H9 (cell line): ENCODE measurements at regions not wholly inside any gene's neighbourhood (a gene's known extent, or its start where the extent isn't known, plus 50 kb on each side); places are given as distances from the start of the nearest gene placed in this dataset.

Source experiments
- DNase-seq: peaks from one replicate; pipeline ENCODE4 v3.0.0-alpha.2; 2017
- H2AFZ ChIP-seq: one replicate; pipeline ENCODE4 v1.6.1; 2013; ENCODE audit warnings: mild to moderate bottlenecking, low read length, control low read depth, moderate library complexity
- H2AK5ac ChIP-seq: 2 replicates; pipeline ENCODE4 v1.6.1; 2013; ENCODE audit warnings: low read length, control low read depth, mixed read lengths; ENCODE audit not compliant: insufficient read length
- H2BK120ac ChIP-seq: one replicate; pipeline ENCODE4 v1.6.1; 2013; ENCODE audit warnings: low read depth, mild to moderate bottlenecking, low read length, control low read depth, inconsistent platforms; ENCODE audit not compliant: poor library complexity, severe bottlenecking
- H2BK12ac ChIP-seq: 2 replicates; pipeline ENCODE4 v1.6.1; 2013; ENCODE audit warnings: low read length, control low read depth, mixed read lengths, low read depth; ENCODE audit not compliant: insufficient read length
- H2BK15ac ChIP-seq: 2 replicates; pipeline ENCODE4 v1.6.1; 2013; ENCODE audit warnings: low read depth, low read length, control low read depth
- H2BK20ac ChIP-seq: one replicate; pipeline ENCODE4 v1.6.1; 2013; ENCODE audit warnings: low read depth, mild to moderate bottlenecking, low read length, control low read depth, inconsistent platforms; ENCODE audit not compliant: poor library complexity, severe bottlenecking
- H2BK5ac ChIP-seq: 2 replicates; pipeline ENCODE4 v1.6.1; 2013; ENCODE audit warnings: low read length, control low read depth, mixed read lengths; ENCODE audit not compliant: insufficient read length
- H3K14ac ChIP-seq: 2 replicates; pipeline ENCODE4 v1.6.1; 2013; ENCODE audit warnings: low read length, control low read depth; ENCODE audit not compliant: insufficient read depth
- H3K18ac ChIP-seq: 2 replicates; pipeline ENCODE4 v1.6.1; 2013; ENCODE audit warnings: low read depth, mild to moderate bottlenecking, mixed read lengths, low read length, control low read depth; ENCODE audit not compliant: insufficient read length
- H3K23ac ChIP-seq: 2 replicates; pipeline ENCODE4 v1.6.1; 2013; ENCODE audit warnings: low read length, control low read depth, mixed read lengths, low read depth; ENCODE audit not compliant: insufficient read length
- H3K23me2 ChIP-seq: 2 replicates; pipeline ENCODE4 v1.6.1; 2013; ENCODE audit warnings: low read depth, mild to moderate bottlenecking, mixed read lengths, low read length, control low read depth; ENCODE audit not compliant: insufficient read length, poor library complexity, severe bottlenecking
- H3K27ac ChIP-seq: 2 replicates; pipeline ENCODE4 v1.5.1; 2013; ENCODE audit warnings: low read length, control low read depth, mixed read lengths, low read depth; ENCODE audit not compliant: insufficient read length
- H3K27me3 ChIP-seq: 2 replicates; pipeline ENCODE4 v1.6.1; 2013; ENCODE audit warnings: low read length, control low read depth, inconsistent platforms; ENCODE audit not compliant: insufficient read depth
- H3K4ac ChIP-seq: 2 replicates; pipeline ENCODE4 v1.6.1; 2013; ENCODE audit warnings: low read depth, mild to moderate bottlenecking, control low read depth, inconsistent platforms, low read length, moderate library complexity
- H3K4me1 ChIP-seq: 2 replicates; pipeline ENCODE4 v1.6.1; 2013; ENCODE audit warnings: low read length, control low read depth, inconsistent platforms; ENCODE audit not compliant: insufficient read depth
- H3K4me2 ChIP-seq: 2 replicates; pipeline ENCODE4 v1.6.1; 2013; ENCODE audit warnings: low read length, control low read depth, mixed read lengths; ENCODE audit not compliant: insufficient read length, insufficient read depth
- H3K56ac ChIP-seq: 2 replicates; pipeline ENCODE4 v1.6.1; 2013; ENCODE audit warnings: low read depth, mild to moderate bottlenecking, mixed read lengths, low read length, control low read depth; ENCODE audit not compliant: insufficient read length
- H3K79me1 ChIP-seq: 2 replicates; pipeline ENCODE4 v1.6.1; 2013; ENCODE audit warnings: low read depth, mild to moderate bottlenecking, moderate library complexity, low read length, control low read depth, inconsistent platforms; ENCODE audit not compliant: insufficient read depth, poor library complexity, severe bottlenecking
- H3K79me2 ChIP-seq: 2 replicates; pipeline ENCODE4 v1.6.1; 2013; ENCODE audit warnings: low read length, control low read depth, inconsistent platforms; ENCODE audit not compliant: insufficient read depth
- H3K9ac ChIP-seq: 2 replicates; pipeline ENCODE4 v1.6.1; 2013; ENCODE audit warnings: low read length, control low read depth, mixed read lengths; ENCODE audit not compliant: insufficient read length; ENCODE audit errors: extremely low read depth
- H3K9me3 ChIP-seq: one replicate; pipeline ENCODE4 v1.6.1; 2013; ENCODE audit warnings: low read depth, low read length, inconsistent platforms; ENCODE audit not compliant: control insufficient read depth
- H3T11ph ChIP-seq: one replicate; pipeline ENCODE4 v1.6.1; 2013; ENCODE audit warnings: mild to moderate bottlenecking, low read length, control low read depth, inconsistent platforms
- H4K20me1 ChIP-seq: one replicate; pipeline ENCODE4 v1.6.1; 2013; ENCODE audit not compliant: control insufficient read depth, insufficient read length, insufficient read depth
- H4K5ac ChIP-seq: 2 replicates; pipeline ENCODE4 v1.6.1; 2013; ENCODE audit warnings: low read depth, mild to moderate bottlenecking, mixed read lengths, low read length, control low read depth; ENCODE audit not compliant: insufficient read length
- H4K8ac ChIP-seq: replicated peaks from 2 replicates; pipeline ENCODE4 v1.6.1; 2013; ENCODE audit warnings: low read length, control low read depth, mixed read lengths, low read depth; ENCODE audit not compliant: insufficient read length
- H4K91ac ChIP-seq: 2 replicates; pipeline ENCODE4 v1.6.1; 2013; ENCODE audit warnings: low read depth, mild to moderate bottlenecking, moderate library complexity, mixed read lengths, low read length, control low read depth; ENCODE audit not compliant: insufficient read length
- H3K27ac Mint-ChIP-seq, 3 experiments: 2 replicates in 2 of 3; 3 replicates in 1 of 3; pipeline ENCODE4 v1.8.0; 2020 to 2021; ENCODE audit warnings: mixed read lengths in 3 of 3, mild to moderate bottlenecking in 1 of 3, moderate library complexity in 1 of 3
- H3K27me3 Mint-ChIP-seq: 2 replicates; pipeline ENCODE4 v1.8.0; 2021; ENCODE audit warnings: low read depth, mild to moderate bottlenecking, moderate library complexity, mixed read lengths
- H3K36me3 Mint-ChIP-seq, 3 experiments: 2 replicates in 2 of 3; 3 replicates in 1 of 3; pipeline ENCODE4 v1.8.0; 2020 to 2021; ENCODE audit warnings: low read depth in 3 of 3, mixed read lengths in 3 of 3; ENCODE audit not compliant: insufficient read depth in 1 of 3
- H3K4me1 Mint-ChIP-seq, 2 experiments: 2 replicates each; pipeline ENCODE4 v1.8.0; 2020; ENCODE audit warnings: mixed read lengths in 2 of 2
- H3K4me3 Mint-ChIP-seq, 2 experiments: 2 replicates in 1 of 2; 3 replicates in 1 of 2; pipeline ENCODE4 v1.8.0; 2020 to 2021; ENCODE audit warnings: mild to moderate bottlenecking in 2 of 2, mixed read lengths in 2 of 2, moderate library complexity in 1 of 2
- H3K9me3 Mint-ChIP-seq, 2 experiments: 2 replicates in 1 of 2; 3 replicates in 1 of 2; pipeline ENCODE4 v1.8.0; 2020; ENCODE audit warnings: mild to moderate bottlenecking in 2 of 2, mixed read lengths in 2 of 2, moderate library complexity in 1 of 2
- WGBS: extraction: QIAGEN DNeasy Blood & Tissue Kit; methylation state at CpG from one replicate; pipeline ENCODE4 v1.1.7; 2013; ENCODE audit warnings: missing lambda C conversion rate, low lambda C conversion rate, mixed read lengths; ENCODE audit not compliant: insufficient read length; ENCODE audit errors: extremely low coverage; 5-methylcytosine and 5-hydroxymethylcytosine counted together
- TF ChIP-seq, protein P1 (sequence below): fragments of 200-600 bp; sonication (generic); conservative IDR thresholded peaks from 3 replicates; pipeline ENCODE4 v1.8.0; 2021; ENCODE audit warnings: antibody characterized with exemption, mild to moderate bottlenecking

- no peak overlapping the region for H3K56ac ChIP-seq
- WGBS = no CpG with 5 or more reads among the region's 2 CpGs
- peaks cover 24 to 29% of the 10 kb centered on the region in 2 experiments for H3K4me1 Mint-ChIP-seq
- no peak overlapping the region for H3K9ac ChIP-seq
- no peak overlapping the region for H2BK15ac ChIP-seq
- no peaks in the 10 kb centered on the region for H3K27me3 ChIP-seq
- no peak overlapping the region for H2BK5ac ChIP-seq
- no peak overlapping the region for H3K27ac Mint-ChIP-seq
- no peak overlapping the region for H3K18ac ChIP-seq
- H3K4me2 ChIP-seq = no peak overlapping the region
- TF ChIP-seq, protein P1, sequence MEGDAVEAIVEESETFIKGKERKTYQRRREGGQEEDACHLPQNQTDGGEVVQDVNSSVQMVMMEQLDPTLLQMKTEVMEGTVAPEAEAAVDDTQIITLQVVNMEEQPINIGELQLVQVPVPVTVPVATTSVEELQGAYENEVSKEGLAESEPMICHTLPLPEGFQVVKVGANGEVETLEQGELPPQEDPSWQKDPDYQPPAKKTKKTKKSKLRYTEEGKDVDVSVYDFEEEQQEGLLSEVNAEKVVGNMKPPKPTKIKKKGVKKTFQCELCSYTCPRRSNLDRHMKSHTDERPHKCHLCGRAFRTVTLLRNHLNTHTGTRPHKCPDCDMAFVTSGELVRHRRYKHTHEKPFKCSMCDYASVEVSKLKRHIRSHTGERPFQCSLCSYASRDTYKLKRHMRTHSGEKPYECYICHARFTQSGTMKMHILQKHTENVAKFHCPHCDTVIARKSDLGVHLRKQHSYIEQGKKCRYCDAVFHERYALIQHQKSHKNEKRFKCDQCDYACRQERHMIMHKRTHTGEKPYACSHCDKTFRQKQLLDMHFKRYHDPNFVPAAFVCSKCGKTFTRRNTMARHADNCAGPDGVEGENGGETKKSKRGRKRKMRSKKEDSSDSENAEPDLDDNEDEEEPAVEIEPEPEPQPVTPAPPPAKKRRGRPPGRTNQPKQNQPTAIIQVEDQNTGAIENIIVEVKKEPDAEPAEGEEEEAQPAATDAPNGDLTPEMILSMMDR = no peak
- H2BK12ac ChIP-seq = no peak overlapping the region
- H3K4ac ChIP-seq = no peak overlapping the region
- H2AFZ ChIP-seq = no peak overlapping the region
- no peak overlapping the region for H3K14ac ChIP-seq
- no peak overlapping the region for H3K27ac ChIP-seq
- no peaks in the 10 kb centered on the region for H4K20me1 ChIP-seq
- no peak overlapping the region for H3T11ph ChIP-seq
- no peaks in the 10 kb centered on the region for H3K9me3 ChIP-seq
- H3K9me3 Mint-ChIP-seq = peaks cover 5 to 8% of the 10 kb centered on the region in 2 experiments; a peak in 3 of 5 replicates
- H3K23ac ChIP-seq = no peak overlapping the region
- H2BK120ac ChIP-seq = no peak overlapping the region
- H2BK20ac ChIP-seq = no peak overlapping the region
- H3K4me3 Mint-ChIP-seq = no peak overlapping the region
- no peak overlapping the region for H4K8ac ChIP-seq
- peaks cover 8% of the 10 kb centered on the region; the same call in 1 of the 2 replicates for H3K27me3 Mint-ChIP-seq
- H4K91ac ChIP-seq = no peak overlapping the region
- no peak overlapping the region for H4K5ac ChIP-seq
- no peaks in the 10 kb centered on the region for H3K23me2 ChIP-seq
- no peaks in the 10 kb centered on the region for H3K79me2 ChIP-seq
- H3K36me3 Mint-ChIP-seq = no peaks in the 10 kb centered on the region; a peak in 1 of 7 replicates
- peaks cover 6% of the 10 kb centered on the region; the same call in 1 of the 2 replicates for H3K4me1 ChIP-seq
- H3K79me1 ChIP-seq = no peaks in the 10 kb centered on the region
- H2AK5ac ChIP-seq = no peak overlapping the region
- no peak for DNase-seq
Measured at GRCh38 chr12:58138424-58138823, 197.1 kb downstream of the ATP23 start.
